ENCODE measurements at regions not wholly inside any gene's neighbourhood (a gene's known extent, or its start where the extent isn't known, plus 50 kb on each side); places are given as distances from the start of the nearest gene placed in this dataset.

GRCh38 chr2:61758159-61758558, 95.7 kb downstream of the FAM161A start:
- no peak overlapping the region for H3K4me3 ChIP-seq
- DNase-seq, result no peak
- intact Hi-C loops (cut with DNase I), result no loop called here
- no peaks in the 10 kb centered on the region for H3K27me3 ChIP-seq
- no peaks in the 10 kb centered on the region for H3K9me3 ChIP-seq
- no peak overlapping the region for H3K9ac ChIP-seq (ENCODE audit: low read depth in 2 of 2, low read length in 2 of 2)
- H3K27ac ChIP-seq, result no peak overlapping the region
- TF ChIP-seq, protein P1, sequence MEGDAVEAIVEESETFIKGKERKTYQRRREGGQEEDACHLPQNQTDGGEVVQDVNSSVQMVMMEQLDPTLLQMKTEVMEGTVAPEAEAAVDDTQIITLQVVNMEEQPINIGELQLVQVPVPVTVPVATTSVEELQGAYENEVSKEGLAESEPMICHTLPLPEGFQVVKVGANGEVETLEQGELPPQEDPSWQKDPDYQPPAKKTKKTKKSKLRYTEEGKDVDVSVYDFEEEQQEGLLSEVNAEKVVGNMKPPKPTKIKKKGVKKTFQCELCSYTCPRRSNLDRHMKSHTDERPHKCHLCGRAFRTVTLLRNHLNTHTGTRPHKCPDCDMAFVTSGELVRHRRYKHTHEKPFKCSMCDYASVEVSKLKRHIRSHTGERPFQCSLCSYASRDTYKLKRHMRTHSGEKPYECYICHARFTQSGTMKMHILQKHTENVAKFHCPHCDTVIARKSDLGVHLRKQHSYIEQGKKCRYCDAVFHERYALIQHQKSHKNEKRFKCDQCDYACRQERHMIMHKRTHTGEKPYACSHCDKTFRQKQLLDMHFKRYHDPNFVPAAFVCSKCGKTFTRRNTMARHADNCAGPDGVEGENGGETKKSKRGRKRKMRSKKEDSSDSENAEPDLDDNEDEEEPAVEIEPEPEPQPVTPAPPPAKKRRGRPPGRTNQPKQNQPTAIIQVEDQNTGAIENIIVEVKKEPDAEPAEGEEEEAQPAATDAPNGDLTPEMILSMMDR (IDR thresholded peaks at IDR 0.05), result no peak
- H3K4me1 ChIP-seq, result no peaks in the 10 kb centered on the region
- H3K36me3 ChIP-seq, result no peaks in the 10 kb centered on the region

DNA sequence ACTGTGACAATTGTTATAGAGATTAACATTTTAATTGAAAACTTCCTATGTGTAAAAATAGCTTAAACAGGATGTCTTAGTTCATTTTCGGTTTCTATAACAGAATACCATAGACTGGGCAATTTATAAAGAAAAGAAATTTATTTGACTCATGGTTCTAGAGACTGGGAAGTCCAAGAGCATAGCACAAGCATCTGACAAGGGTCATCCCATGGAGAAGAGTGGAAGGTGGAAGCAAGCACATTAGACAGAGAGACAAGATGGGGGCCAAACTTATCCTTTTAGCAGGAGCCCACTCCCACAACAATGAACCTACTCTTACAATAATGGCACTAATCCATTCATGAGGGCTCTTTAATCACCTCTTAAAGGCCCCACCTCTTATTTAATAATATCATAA, 100.3 kb downstream of the FAM161A start:
- H3K9me3 ChIP-seq, result no peaks in the 10 kb centered on the region
- no peak for DNase-seq
- intact Hi-C loops (cut with DNase I), result no loop called here
- H3K4me1 ChIP-seq, result no peaks in the 10 kb centered on the region
- no peaks in the 10 kb centered on the region for H3K27me3 ChIP-seq
- H3K4me3 ChIP-seq, result no peak overlapping the region
- no peak overlapping the region for H3K9ac ChIP-seq (ENCODE audit: low read depth in 2 of 2, low read length in 2 of 2)
- no peak overlapping the region for H3K27ac ChIP-seq
- TF ChIP-seq, protein P1 (IDR thresholded peaks at IDR 0.05), result no peak
- no peaks in the 10 kb centered on the region for H3K36me3 ChIP-seq

- no peaks in the 10 kb centered on the region for H3K27me3 ChIP-seq
- no peaks in the 10 kb centered on the region for H3K9me3 ChIP-seq
- DNase-seq, result no peak
- no peaks in the 10 kb centered on the region for H3K36me3 ChIP-seq
- no peak overlapping the region for H3K9ac ChIP-seq (ENCODE audit: low read depth in 2 of 2, low read length in 2 of 2)
- no peak overlapping the region for H3K4me3 ChIP-seq
- no peaks in the 10 kb centered on the region for H3K4me1 ChIP-seq
- H3K27ac ChIP-seq, result no peak overlapping the region
- TF ChIP-seq, protein P1 (IDR thresholded peaks at IDR 0.05), result no peak
- intact Hi-C loops (cut with DNase I), result no loop called here
Observed at GRCh38 chr2:61750624-61751023, 103.2 kb downstream of the FAM161A start.

DNA sequence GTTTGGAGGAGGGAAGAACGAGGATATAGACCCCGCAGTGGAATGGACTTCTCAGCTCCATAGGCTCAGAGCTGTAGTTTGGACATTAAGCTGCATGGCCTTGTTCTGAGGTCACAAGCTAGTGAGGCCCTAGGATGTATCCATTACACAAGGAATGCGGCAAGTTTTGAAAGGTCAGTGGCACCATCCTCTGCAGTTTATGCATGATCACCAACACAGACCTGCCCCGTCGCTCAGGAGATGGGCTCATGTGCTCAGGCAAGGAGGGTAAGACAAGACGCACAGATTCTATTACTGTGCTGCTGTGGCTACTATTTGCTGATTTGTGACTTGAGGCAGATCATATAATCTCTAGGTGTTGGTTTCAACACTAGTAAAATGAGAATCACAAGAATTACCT, 110.9 kb downstream of the FAM161A start:
- no peaks in the 10 kb centered on the region for H3K36me3 ChIP-seq

GRCh38 chr2:61737841-61738240, 116.0 kb downstream of the FAM161A start:
- DNase-seq, result no peak
- H3K9me3 ChIP-seq, result no peaks in the 10 kb centered on the region
- H3K27ac ChIP-seq, result no peak overlapping the region
- no peaks in the 10 kb centered on the region for H3K36me3 ChIP-seq
- TF ChIP-seq, protein P1 (IDR thresholded peaks at IDR 0.05), result no peak
- no peak overlapping the region for H3K9ac ChIP-seq (ENCODE audit: low read depth in 2 of 2, low read length in 2 of 2)
- H3K4me1 ChIP-seq, result no peaks in the 10 kb centered on the region
- no peak overlapping the region for H3K4me3 ChIP-seq
- H3K27me3 ChIP-seq, result no peaks in the 10 kb centered on the region
- intact Hi-C loops (cut with DNase I), result no loop called here

More for the DNA sequence above, 110.9 kb downstream of the FAM161A start:
- H3K9me3 ChIP-seq, result no peaks in the 10 kb centered on the region
- H3K27ac ChIP-seq, result no peak overlapping the region
- no peak for DNase-seq
- no peak overlapping the region for H3K9ac ChIP-seq (ENCODE audit: low read depth in 2 of 2, low read length in 2 of 2)
- H3K4me3 ChIP-seq, result no peak overlapping the region
- no peaks in the 10 kb centered on the region for H3K4me1 ChIP-seq
- TF ChIP-seq, protein P1 (IDR thresholded peaks at IDR 0.05), result no peak
- intact Hi-C loops (cut with DNase I), result no loop called here
- H3K27me3 ChIP-seq, result no peaks in the 10 kb centered on the region

DNA sequence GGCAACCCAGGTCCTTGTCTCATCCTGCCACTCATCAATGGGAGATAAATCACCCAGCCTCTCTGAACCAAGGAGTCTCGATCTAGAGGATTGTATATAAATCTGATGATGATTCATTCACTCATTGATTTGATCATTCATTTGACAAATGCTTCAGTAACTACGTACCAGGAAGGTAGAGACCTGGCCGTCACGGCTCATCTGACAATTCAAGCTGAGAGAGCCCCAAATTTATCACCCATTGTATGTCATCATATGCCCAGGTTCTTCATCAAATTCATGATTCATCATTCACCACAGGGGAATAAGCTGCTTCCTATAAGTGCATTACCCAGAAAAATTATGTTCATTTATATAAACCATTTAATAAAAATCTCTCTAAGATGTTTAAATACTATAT, 116.9 kb downstream of the FAM161A start:
- intact Hi-C loops (cut with DNase I), result no loop called here
- H3K4me1 ChIP-seq, result no peaks in the 10 kb centered on the region

More for the DNA sequence above, 116.9 kb downstream of the FAM161A start:
- DNase-seq, result no peak
- no peaks in the 10 kb centered on the region for H3K27me3 ChIP-seq
- H3K4me3 ChIP-seq, result no peak overlapping the region
- no peak overlapping the region for H3K27ac ChIP-seq
- no peak overlapping the region for H3K9ac ChIP-seq (ENCODE audit: low read depth in 2 of 2, low read length in 2 of 2)
- no peaks in the 10 kb centered on the region for H3K36me3 ChIP-seq
- H3K9me3 ChIP-seq, result no peaks in the 10 kb centered on the region
- TF ChIP-seq, protein P1 (IDR thresholded peaks at IDR 0.05), result no peak
